HUES6 (cell line): ENCODE measurements at regions not wholly inside any gene's neighbourhood (a gene's known extent, or its start where the extent isn't known, plus 50 kb on each side); places are given as distances from the start of the nearest gene placed in this dataset.

Experiments
- H3K27ac ChIP-seq: 2 replicates; pipeline ENCODE4 v1.7.0; 2013; ENCODE audit warnings: low read depth, mild to moderate bottlenecking, low read length, inconsistent platforms
- H3K27me3 ChIP-seq: 2 replicates; pipeline ENCODE4 v1.6.1; 2013; ENCODE audit warnings: low read length; ENCODE audit not compliant: control insufficient read depth, insufficient read depth
- H3K36me3 ChIP-seq: 2 replicates; pipeline ENCODE4 v1.6.1; 2013; ENCODE audit warnings: low read length; ENCODE audit not compliant: control insufficient read depth, insufficient read depth
- H3K4me1 ChIP-seq: 2 replicates; pipeline ENCODE4 v1.6.1; 2013; ENCODE audit warnings: low read length; ENCODE audit not compliant: control insufficient read depth, insufficient read depth
- H3K4me3 ChIP-seq: 2 replicates; pipeline ENCODE4 v1.5.1; 2013; ENCODE audit warnings: low read depth, low read length
- H3K9ac ChIP-seq: one replicate; pipeline ENCODE4 v1.6.1; 2013; ENCODE audit warnings: mild to moderate bottlenecking, low read length
- H3K9me3 ChIP-seq: 2 replicates; pipeline ENCODE4 v1.6.1; 2013; ENCODE audit warnings: low read depth, low read length; ENCODE audit not compliant: control insufficient read depth, insufficient read depth

DNA sequence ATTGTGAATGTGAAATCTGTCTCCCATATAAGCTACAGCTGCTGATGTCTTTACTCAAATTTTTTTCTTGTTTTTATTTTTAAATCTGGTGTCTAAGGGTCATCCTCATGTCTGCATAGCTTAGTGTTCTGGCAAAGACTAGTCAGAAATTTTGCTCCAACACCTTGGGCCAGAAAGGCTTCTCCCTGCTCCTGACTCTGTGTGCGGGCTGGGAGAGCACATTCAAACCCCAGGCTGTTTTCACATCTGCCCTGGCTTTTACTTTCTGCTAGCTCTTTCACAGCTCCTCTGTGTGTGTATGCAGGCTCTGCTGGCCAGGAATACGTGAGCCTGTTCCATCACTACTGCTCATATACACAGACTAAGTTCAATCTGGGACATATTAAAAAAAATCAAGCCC lies 102.9 kb upstream of the RIOK3 start:
- Histone ChIP-seq H3K4me1 (no peaks in the 10 kb centered on the region), H3K9ac (no peak overlapping the region), H3K27me3 (no peaks in the 10 kb centered on the region), H3K27ac (no peak overlapping the region), H3K36me3 (peaks cover 6% of the 10 kb centered on the region; the same call in 1 of the 2 replicates), H3K4me3 (no peak overlapping the region), H3K9me3 (no peaks in the 10 kb centered on the region)

- H3K27ac ChIP-seq, result no peak overlapping the region
- peaks cover 6% of the 10 kb centered on the region; the same call in 1 of the 2 replicates for H3K36me3 ChIP-seq
These were observed 101.6 kb upstream of the RIOK3 start for GRCh38 chr18:23351521-23351920.

GRCh38 chr18:23352042-23352441 lies 101.0 kb upstream of the RIOK3 start:
- Histone ChIP-seq H3K9ac (no peak overlapping the region), H3K4me3 (no peak overlapping the region), H3K27ac (no peak overlapping the region), H3K9me3 (no peaks in the 10 kb centered on the region), H3K36me3 (peaks cover 6% of the 10 kb centered on the region; the same call in 1 of the 2 replicates), H3K27me3 (no peaks in the 10 kb centered on the region), H3K4me1 (0 out of 2 replicates have a peak, but pooled peaks cover 5% of the 10 kb centered on the region)

More at GRCh38 chr18:23351521-23351920, 101.6 kb upstream of the RIOK3 start:
- Histone ChIP-seq H3K4me3 (no peak overlapping the region), H3K9me3 (no peaks in the 10 kb centered on the region), H3K4me1 (0 out of 2 replicates have a peak, but pooled peaks cover 3% of the 10 kb centered on the region), H3K9ac (no peak overlapping the region), H3K27me3 (no peaks in the 10 kb centered on the region)

- H3K9me3 ChIP-seq, result no peaks in the 10 kb centered on the region
- no peaks in the 10 kb centered on the region for H3K27me3 ChIP-seq
- H3K9ac ChIP-seq, result no peak overlapping the region
- no peak overlapping the region for H3K4me3 ChIP-seq
- no peak overlapping the region for H3K27ac ChIP-seq
- H3K4me1 ChIP-seq, result 0 out of 2 replicates have a peak, but pooled peaks cover 5% of the 10 kb centered on the region
- H3K36me3 ChIP-seq, result peaks cover 6% of the 10 kb centered on the region; the same call in 1 of the 2 replicates
These were observed 99.6 kb upstream of the RIOK3 start for GRCh38 chr18:23353459-23353858.

DNA sequence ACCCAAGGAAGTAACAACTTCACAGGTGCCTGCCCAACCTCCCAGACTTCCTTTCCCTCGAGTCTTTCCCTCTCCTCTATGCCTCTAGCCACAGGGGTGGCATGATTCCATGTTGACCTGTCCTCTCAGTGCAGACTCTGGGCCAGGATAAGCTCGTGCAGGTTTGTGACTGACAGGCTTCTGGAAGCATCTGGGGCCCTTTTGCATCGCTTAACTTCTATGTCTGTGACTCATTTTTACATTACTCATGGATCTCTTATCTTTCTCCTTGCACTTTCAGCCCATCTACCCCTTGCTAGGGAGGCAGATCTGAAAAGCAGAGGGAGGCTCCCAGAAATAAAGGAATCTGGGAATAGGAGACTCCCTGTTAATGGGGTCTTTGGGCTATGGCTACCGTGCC lies 98.5 kb upstream of the RIOK3 start:
- H3K27ac ChIP-seq, result no peak overlapping the region

GRCh38 chr18:23355206-23355605 lies 97.9 kb upstream of the RIOK3 start:
- Histone ChIP-seq H3K27me3 (no peaks in the 10 kb centered on the region), H3K4me1 (0 out of 2 replicates have a peak, but pooled peaks cover 5% of the 10 kb centered on the region), H3K9me3 (peaks cover 5% of the 10 kb centered on the region; the same call in 1 of the 2 replicates), H3K27ac (no peak overlapping the region), H3K4me3 (no peak overlapping the region), H3K36me3 (peaks cover 6% of the 10 kb centered on the region; the same call in 1 of the 2 replicates), H3K9ac (no peak overlapping the region)

More for the DNA sequence above, 98.5 kb upstream of the RIOK3 start:
- H3K9ac ChIP-seq, result no peak overlapping the region
- no peaks in the 10 kb centered on the region for H3K9me3 ChIP-seq
- H3K36me3 ChIP-seq, result peaks cover 6% of the 10 kb centered on the region; the same call in 1 of the 2 replicates
- H3K4me1 ChIP-seq, result 0 out of 2 replicates have a peak, but pooled peaks cover 5% of the 10 kb centered on the region
- H3K4me3 ChIP-seq, result no peak overlapping the region
- H3K27me3 ChIP-seq, result no peaks in the 10 kb centered on the region

GRCh38 chr18:23356424-23356823 lies 96.7 kb upstream of the RIOK3 start:
- H3K36me3 ChIP-seq, result peaks cover 6% of the 10 kb centered on the region; the same call in 1 of the 2 replicates
- H3K4me3 ChIP-seq, result no peak overlapping the region
- H3K27ac ChIP-seq, result no peak overlapping the region
- H3K9me3 ChIP-seq, result peaks cover 8% of the 10 kb centered on the region
- H3K27me3 ChIP-seq, result no peaks in the 10 kb centered on the region
- no peak overlapping the region for H3K9ac ChIP-seq
- H3K4me1 ChIP-seq, result 0 out of 2 replicates have a peak, but pooled peaks cover 5% of the 10 kb centered on the region

GRCh38 chr18:23356915-23357601 lies 96.0 kb upstream of the RIOK3 start:
- Histone ChIP-seq H3K4me3 (no peak overlapping the region), H3K9me3 (peaks cover 8% of the 10 kb centered on the region), H3K27ac (no peak overlapping the region), H3K36me3 (peaks cover under 1% of the 10 kb centered on the region; the same call in 1 of the 2 replicates), H3K4me1 (0 out of 2 replicates have a peak, but pooled peaks cover 5% of the 10 kb centered on the region), H3K27me3 (no peaks in the 10 kb centered on the region), H3K9ac (no peak overlapping the region)

DNA sequence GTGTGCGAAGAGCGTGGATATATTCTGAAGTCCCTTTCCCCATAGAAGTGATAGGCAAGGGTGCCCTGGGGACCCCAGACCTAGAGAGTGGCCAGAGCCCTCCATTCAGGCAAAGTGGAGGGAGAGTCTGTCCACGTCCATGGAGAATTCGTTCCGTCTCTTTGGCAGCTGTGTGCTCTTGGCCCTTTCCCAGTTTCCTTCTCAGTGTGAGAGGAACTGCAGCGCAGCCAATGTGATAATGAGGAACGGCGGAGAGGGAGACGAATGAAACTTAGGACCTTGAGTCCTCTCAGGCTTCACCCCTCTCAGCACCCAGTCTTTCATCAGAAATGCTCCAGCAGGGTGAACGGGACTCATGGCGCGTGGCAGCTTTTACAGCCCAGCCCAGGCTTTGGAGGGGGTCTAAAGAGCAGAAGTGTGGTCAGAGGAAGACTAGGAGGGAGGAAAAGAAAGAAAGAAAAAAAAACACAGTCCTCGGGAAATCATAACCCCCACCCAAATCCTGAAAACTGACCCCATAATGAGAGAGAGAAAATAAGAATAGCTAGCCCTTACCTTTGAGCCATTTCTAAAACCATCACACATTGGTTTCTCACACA lies 95.0 kb upstream of the RIOK3 start:
- no peaks in the 10 kb centered on the region; the same call in 1 of the 2 replicates for H3K36me3 ChIP-seq
- no peaks in the 10 kb centered on the region for H3K27me3 ChIP-seq
- H3K4me1 ChIP-seq, result 0 out of 2 replicates have a peak, but pooled peaks cover 5% of the 10 kb centered on the region
- H3K27ac ChIP-seq, result no peak overlapping the region
- no peak overlapping the region for H3K4me3 ChIP-seq
- peaks cover 8% of the 10 kb centered on the region for H3K9me3 ChIP-seq
- no peak overlapping the region for H3K9ac ChIP-seq

DNA sequence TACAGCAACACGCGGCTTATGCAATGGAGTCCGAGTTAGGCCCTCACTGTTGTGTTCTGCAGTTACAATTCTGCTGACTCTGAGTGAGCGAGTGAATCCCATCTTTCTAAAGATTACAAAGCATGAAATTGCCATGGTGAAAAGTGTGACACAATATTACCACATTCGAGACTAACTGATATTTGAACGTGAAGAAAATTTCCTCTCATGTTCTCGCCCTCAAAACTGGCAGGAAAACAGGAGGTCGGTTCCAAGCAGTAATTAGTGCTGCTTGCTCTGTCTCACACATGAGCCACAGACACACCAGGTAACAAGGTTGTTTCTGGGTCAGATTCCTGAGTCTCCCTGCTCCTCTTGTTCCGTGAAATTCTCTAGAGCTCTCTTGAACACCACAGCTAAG lies 93.7 kb upstream of the RIOK3 start:
- Histone ChIP-seq H3K27ac (no peak overlapping the region), H3K4me1 (0 out of 2 replicates have a peak, but pooled peaks cover 8% of the 10 kb centered on the region), H3K9me3 (peaks cover 8% of the 10 kb centered on the region), H3K36me3 (no peaks in the 10 kb centered on the region; the same call in 1 of the 2 replicates), H3K27me3 (no peaks in the 10 kb centered on the region), H3K4me3 (no peak overlapping the region), H3K9ac (no peak overlapping the region)
